SK-N-SH (cell line): ENCODE measurements at regions not wholly inside any gene's neighbourhood (a gene's known extent, or its start where the extent isn't known, plus 50 kb on each side); places are given as distances from the start of the nearest gene placed in this dataset.

Experiments
- CTCF ChIA-PET: fragments of 300-600, 350-600 bp; formaldehyde crosslinking; extraction: SDS; loops from one replicate; lab custom pipeline; 2021; lab: Yijun Ruan, JAX
- POLR2A ChIA-PET: fragments of 350-600 bp; sonication (Branson Sonifier 250); formaldehyde crosslinking; extraction: SDS; loops from one replicate; lab custom pipeline; 2020; ENCODE audit warnings: antibody characterized with exemption, inconsistent platforms; lab: Yijun Ruan, JAX
- DNase-seq: peaks from one replicate; pipeline ENCODE4 v3.0.0; 2012
- H2AFZ ChIP-seq: fragments of 200-600 bp; sonication (generic); 2 replicates; pipeline ENCODE4 v1.8.1; 2016; ENCODE audit warnings: antibody characterized with exemption, mild to moderate bottlenecking, low read depth
- H3F3A ChIP-seq: fragments of 200-600 bp; sonication (generic); replicated peaks from 2 replicates; pipeline ENCODE3; 2016; ENCODE audit warnings: antibody characterized with exemption, mild to moderate bottlenecking; ENCODE audit not compliant: insufficient read depth
- H3K27ac ChIP-seq, 2 experiments: fragments of 200-500 bp in 1 of 2; fragments of 200-600 bp in 1 of 2; sonication (Bioruptor generic) in 1 of 2; sonication (generic), shearing (Covaris generic) in 1 of 2; 2 replicates each; pipeline versions ENCODE4 v1.5.1 to v1.6.1; 2014 to 2016; ENCODE audit warnings: low read depth in 2 of 2, inconsistent platforms in 1 of 2, low read length in 1 of 2, mild to moderate bottlenecking in 1 of 2, mixed read lengths in 1 of 2
- H3K27me3 ChIP-seq: fragments of 200-600 bp; sonication (generic), shearing (Covaris generic); 2 replicates; pipeline ENCODE4 v1.6.1; 2016; ENCODE audit warnings: mixed run types; ENCODE audit not compliant: insufficient read depth
- H3K36me3 ChIP-seq, 2 experiments: fragments of 200-500 bp in 1 of 2; fragments of 200-600 bp in 1 of 2; sonication (Bioruptor generic) in 1 of 2; sonication (generic) in 1 of 2; replicated peaks in 1 of 2; 2 replicates each; pipeline versions ENCODE3 to v1.5.1; 2014 to 2016; ENCODE audit warnings: low read length in 1 of 2, mild to moderate bottlenecking in 1 of 2; ENCODE audit not compliant: insufficient read depth in 2 of 2, control insufficient read depth in 1 of 2
- H3K4me1 ChIP-seq, 2 experiments: fragments of 200-500 bp in 1 of 2; fragments of 200-600 bp in 1 of 2; sonication (Bioruptor generic) in 1 of 2; sonication (generic), shearing (Covaris generic) in 1 of 2; 2 replicates each; pipeline versions ENCODE4 v1.5.1 to v1.6.1; 2014 to 2016; ENCODE audit warnings: low read depth in 1 of 2, low read length in 1 of 2, mixed run types in 1 of 2; ENCODE audit not compliant: insufficient read depth in 2 of 2, control insufficient read depth in 1 of 2
- H3K4me2 ChIP-seq: fragments of 200-600 bp; sonication (generic), shearing (Covaris generic); 2 replicates; pipeline ENCODE4 v1.6.1; 2017; ENCODE audit warnings: mixed run types
- H3K4me3 ChIP-seq, 2 experiments: fragments of 200-500 bp in 1 of 2; fragments of 200-600 bp in 1 of 2; sonication (Bioruptor generic) in 1 of 2; sonication (generic), shearing (Covaris generic) in 1 of 2; 2 replicates each; pipeline versions ENCODE4 v1.5.1 to v1.8.1; 2014 to 2016; ENCODE audit warnings: low read depth in 2 of 2, inconsistent platforms in 1 of 2, low read length in 1 of 2, mild to moderate bottlenecking in 1 of 2, mixed read lengths in 1 of 2, moderate library complexity in 1 of 2
- H3K79me2 ChIP-seq: fragments of 200-600 bp; sonication (generic); 2 replicates; pipeline ENCODE4 v1.8.1; 2017; ENCODE audit warnings: mild to moderate bottlenecking; ENCODE audit not compliant: insufficient read depth
- H3K9ac ChIP-seq: fragments of 200-600 bp; sonication (generic); 2 replicates; pipeline ENCODE4 v1.6.1; 2017; ENCODE audit warnings: mixed run types
- H3K9me2 ChIP-seq: fragments of 200-600 bp; sonication (generic); 2 replicates; pipeline ENCODE4 v1.6.1; 2017; ENCODE audit warnings: mixed run types
- H3K9me3 ChIP-seq: fragments of 200-600 bp; sonication (generic); 2 replicates; pipeline ENCODE4 v1.6.1; 2017; ENCODE audit warnings: mixed run types, mild to moderate bottlenecking, moderate library complexity
- H4K20me1 ChIP-seq: fragments of 200-600 bp; sonication (generic); 2 replicates; pipeline ENCODE4 v1.6.1; 2017; ENCODE audit warnings: mild to moderate bottlenecking, mixed run types; ENCODE audit not compliant: insufficient read depth
- CHD2 ChIP-seq: fragments of 150-350 bp; IDR thresholded peaks from 2 replicates; pipeline ENCODE4 v1.6.1; 2018; ENCODE audit warnings: low read length; ENCODE audit not compliant: partially characterized antibody
- FOXM1 ChIP-seq: IDR thresholded peaks from 2 replicates; pipeline ENCODE4 v1.4.0; 2012; ENCODE audit warnings: low read depth, mild to moderate bottlenecking
- GATA2 ChIP-seq: sonication (generic); formaldehyde crosslinking; IDR thresholded peaks from 2 replicates; pipeline ENCODE4 v1.5.0; 2020; ENCODE audit warnings: mild to moderate bottlenecking, missing genetic modification reagents
- IRF3 ChIP-seq: fragments of 150-350 bp; IDR thresholded peaks from 2 replicates; pipeline ENCODE4 v1.6.1; 2016; ENCODE audit warnings: mild to moderate bottlenecking, low read depth, low read length
- JUND ChIP-seq: IDR thresholded peaks from 2 replicates; pipeline ENCODE4 v1.4.0; 2012
- MXI1 ChIP-seq: IDR thresholded peaks from 2 replicates; pipeline ENCODE4 v1.6.1; 2012; ENCODE audit warnings: mild to moderate bottlenecking, low read depth, low read length, improper control_type of control experiment
- PBX3 ChIP-seq: IDR thresholded peaks from 2 replicates; pipeline ENCODE4; 2012
- POLR2AphosphoS5 ChIP-seq: IDR thresholded peaks from 2 replicates; pipeline ENCODE4 v1.6.1; 2012; ENCODE audit warnings: low read depth, low read length
- REST ChIP-seq: IDR thresholded peaks from 2 replicates; pipeline ENCODE4 v1.6.1; 2012; ENCODE audit warnings: mild to moderate bottlenecking, low read depth, low read length, moderate library complexity
- TEAD4 ChIP-seq: IDR thresholded peaks from 2 replicates; pipeline ENCODE4 v1.4.0; 2012; ENCODE audit warnings: mild to moderate bottlenecking, borderline replicate concordance; ENCODE audit not compliant: insufficient read depth
- USF1 ChIP-seq: IDR thresholded peaks from 2 replicates; pipeline ENCODE4 v1.4.0; 2012; ENCODE audit warnings: low read depth, borderline replicate concordance
- USF2 ChIP-seq: fragments of 150-350 bp; IDR thresholded peaks from 2 replicates; pipeline ENCODE4 v1.6.1; 2017; ENCODE audit warnings: antibody characterized with exemption, low read length, low read depth, borderline replicate concordance
- YY1 ChIP-seq: IDR thresholded peaks from 2 replicates; pipeline ENCODE4 v1.4.0; 2012; ENCODE audit warnings: low read depth, mild to moderate bottlenecking
- WGBS: methylation state at CpG from one replicate; pipeline ENCODE4 v1.1.6; 2017; ENCODE audit warnings: low lambda C conversion rate; 5-methylcytosine and 5-hydroxymethylcytosine counted together

- no peaks in the 10 kb centered on the region for H3K9me2 ChIP-seq
- 44% methylated on average over 1 of the region's 1 CpG for WGBS
- H4K20me1 ChIP-seq: no peaks in the 10 kb centered on the region
- H3F3A ChIP-seq: no peaks in the 10 kb centered on the region
- no peak for TF ChIP-seq JUND
- no peak for TF ChIP-seq REST
- TF ChIP-seq CHD2: no peak
- TF ChIP-seq PBX3: no peak
- no peak for TF ChIP-seq FOXM1
- TF ChIP-seq USF1: no peak
- no peak for TF ChIP-seq GATA2 (CRISPR knock-in tag)
- TF ChIP-seq USF2: no peak
- no peak for TF ChIP-seq MXI1
- no peak for TF ChIP-seq YY1
- no peak for TF ChIP-seq TEAD4
- no peak for TF ChIP-seq POLR2AphosphoS5
- TF ChIP-seq IRF3: no peak
- no peak for DNase-seq
- no peak overlapping the region for H3K9ac ChIP-seq
- no peak overlapping the region for H3K4me2 ChIP-seq
- H2AFZ ChIP-seq: no peak overlapping the region
- no peaks in the 10 kb centered on the region for H3K27me3 ChIP-seq
- H3K36me3 ChIP-seq: no peaks in the 10 kb centered on the region
- H3K27ac ChIP-seq: no peak overlapping the region
- CTCF ChIA-PET: no interaction called here
- POLR2A ChIA-PET: no interaction called here
- peaks cover 0 to 1% of the 10 kb centered on the region in 2 experiments; a peak in 1 of 4 replicates for H3K4me1 ChIP-seq
- H3K4me3 ChIP-seq: no peak overlapping the region
- H3K9me3 ChIP-seq: peaks cover 4% of the 10 kb centered on the region; the same call in 1 of the 2 replicates
- no peaks in the 10 kb centered on the region for H3K79me2 ChIP-seq
Observed at GRCh38 chr2:7368211-7368610, 451.0 kb downstream of the RNF144A start.
